HepG2 (cell line): ENCODE measurements at regions not wholly inside any gene's neighbourhood (a gene's known extent, or its start where the extent isn't known, plus 50 kb on each side); places are given as distances from the start of the nearest gene placed in this dataset.

Experiments
- ARNT ChIP-seq: fragments of 450-650 bp; IDR thresholded peaks from 2 replicates; pipeline ENCODE4 v1.6.1; 2017
- ARNTL ChIP-seq: sonication (generic); formaldehyde crosslinking; IDR thresholded peaks from 2 replicates; pipeline ENCODE4 v1.4.0; 2020; ENCODE audit warnings: mild to moderate bottlenecking, missing genetic modification reagents
- ATF7-NPFF ChIP-seq: sonication (generic); formaldehyde crosslinking; IDR thresholded peaks from 2 replicates; pipeline ENCODE4 v1.8.1; 2023; ENCODE audit warnings: mild to moderate bottlenecking, low read depth, missing genetic modification reagents, moderate library complexity
- GMEB1 ChIP-seq: sonication (generic); formaldehyde crosslinking; IDR thresholded peaks from 2 replicates; pipeline ENCODE4 v1.5.1; 2020; ENCODE audit warnings: missing genetic modification reagents, mild to moderate bottlenecking, borderline replicate concordance
- HNF4A ChIP-seq: sonication (generic); formaldehyde crosslinking; IDR thresholded peaks from 2 replicates; pipeline ENCODE4 v1.4.0; 2020; ENCODE audit warnings: missing genetic modification reagents
- LRRFIP1 ChIP-seq: sonication (generic); formaldehyde crosslinking; conservative IDR thresholded peaks from 2 replicates; pipeline ENCODE4 v1.4.0; 2020; ENCODE audit warnings: missing genetic modification reagents
- NFE2 ChIP-seq: sonication (generic); formaldehyde crosslinking; IDR thresholded peaks from 2 replicates; pipeline ENCODE4 v1.4.0; 2020; ENCODE audit warnings: missing genetic modification reagents
- NFE2L1 ChIP-seq: sonication (generic); formaldehyde crosslinking; IDR thresholded peaks from 2 replicates; pipeline ENCODE4 v1.4.0; 2020; ENCODE audit warnings: missing genetic modification reagents, mild to moderate bottlenecking, borderline replicate concordance
- PRMT3 ChIP-seq: sonication (generic); formaldehyde crosslinking; IDR thresholded peaks from 2 replicates; pipeline ENCODE4 v1.8.1; 2022; ENCODE audit warnings: low read depth, mild to moderate bottlenecking, moderate library complexity, missing genetic modification reagents, borderline replicate concordance
- RELA ChIP-seq: sonication (generic); formaldehyde crosslinking; IDR thresholded peaks from 2 replicates; pipeline ENCODE4 v1.4.0; 2020; ENCODE audit warnings: missing genetic modification reagents
- ZNF138 ChIP-seq: sonication (generic); formaldehyde crosslinking; IDR thresholded peaks from 2 replicates; pipeline ENCODE4 v1.5.0; 2020; ENCODE audit warnings: mild to moderate bottlenecking, low read depth, missing genetic modification reagents
- ZNF143 ChIP-seq: sonication (generic); formaldehyde crosslinking; IDR thresholded peaks from 2 replicates; pipeline ENCODE4 v1.4.0; 2020; ENCODE audit warnings: missing genetic modification reagents
- ZNF205 ChIP-seq: IDR thresholded peaks from 2 replicates; pipeline ENCODE4 v1.6.1; 2018; ENCODE audit warnings: missing biosample characterization, missing genetic modification reagents
- ZNF652 ChIP-seq: IDR thresholded peaks from 2 replicates; pipeline ENCODE4 v1.6.1; 2016; ENCODE audit warnings: low read depth, borderline replicate concordance
- ZNF891 ChIP-seq: sonication (generic); formaldehyde crosslinking; IDR thresholded peaks from 2 replicates; pipeline ENCODE4 v1.5.0; 2020; ENCODE audit warnings: mild to moderate bottlenecking, missing genetic modification reagents
- TF ChIP-seq, protein P1 (sequence below): sonication (generic); formaldehyde crosslinking; IDR thresholded peaks from 2 replicates; pipeline ENCODE4 v1.4.0; 2020; ENCODE audit warnings: missing genetic modification reagents, borderline replicate concordance
- TF ChIP-seq, protein P2 (sequence below): sonication (generic); formaldehyde crosslinking; IDR thresholded peaks from 2 replicates; pipeline ENCODE4 v1.8.1; 2023; ENCODE audit warnings: mild to moderate bottlenecking, missing genetic modification reagents
- TF ChIP-seq, protein P3 (sequence below): sonication (generic); formaldehyde crosslinking; IDR thresholded peaks from 2 replicates; pipeline ENCODE4 v1.4.0; 2020; ENCODE audit warnings: missing genetic modification reagents
- TF ChIP-seq, protein P4 (sequence below): sonication (generic); formaldehyde crosslinking; conservative IDR thresholded peaks from 2 replicates; pipeline ENCODE4 v1.8.0; 2022; ENCODE audit warnings: low read depth, missing genetic modification reagents

- TF ChIP-seq, protein P1, sequence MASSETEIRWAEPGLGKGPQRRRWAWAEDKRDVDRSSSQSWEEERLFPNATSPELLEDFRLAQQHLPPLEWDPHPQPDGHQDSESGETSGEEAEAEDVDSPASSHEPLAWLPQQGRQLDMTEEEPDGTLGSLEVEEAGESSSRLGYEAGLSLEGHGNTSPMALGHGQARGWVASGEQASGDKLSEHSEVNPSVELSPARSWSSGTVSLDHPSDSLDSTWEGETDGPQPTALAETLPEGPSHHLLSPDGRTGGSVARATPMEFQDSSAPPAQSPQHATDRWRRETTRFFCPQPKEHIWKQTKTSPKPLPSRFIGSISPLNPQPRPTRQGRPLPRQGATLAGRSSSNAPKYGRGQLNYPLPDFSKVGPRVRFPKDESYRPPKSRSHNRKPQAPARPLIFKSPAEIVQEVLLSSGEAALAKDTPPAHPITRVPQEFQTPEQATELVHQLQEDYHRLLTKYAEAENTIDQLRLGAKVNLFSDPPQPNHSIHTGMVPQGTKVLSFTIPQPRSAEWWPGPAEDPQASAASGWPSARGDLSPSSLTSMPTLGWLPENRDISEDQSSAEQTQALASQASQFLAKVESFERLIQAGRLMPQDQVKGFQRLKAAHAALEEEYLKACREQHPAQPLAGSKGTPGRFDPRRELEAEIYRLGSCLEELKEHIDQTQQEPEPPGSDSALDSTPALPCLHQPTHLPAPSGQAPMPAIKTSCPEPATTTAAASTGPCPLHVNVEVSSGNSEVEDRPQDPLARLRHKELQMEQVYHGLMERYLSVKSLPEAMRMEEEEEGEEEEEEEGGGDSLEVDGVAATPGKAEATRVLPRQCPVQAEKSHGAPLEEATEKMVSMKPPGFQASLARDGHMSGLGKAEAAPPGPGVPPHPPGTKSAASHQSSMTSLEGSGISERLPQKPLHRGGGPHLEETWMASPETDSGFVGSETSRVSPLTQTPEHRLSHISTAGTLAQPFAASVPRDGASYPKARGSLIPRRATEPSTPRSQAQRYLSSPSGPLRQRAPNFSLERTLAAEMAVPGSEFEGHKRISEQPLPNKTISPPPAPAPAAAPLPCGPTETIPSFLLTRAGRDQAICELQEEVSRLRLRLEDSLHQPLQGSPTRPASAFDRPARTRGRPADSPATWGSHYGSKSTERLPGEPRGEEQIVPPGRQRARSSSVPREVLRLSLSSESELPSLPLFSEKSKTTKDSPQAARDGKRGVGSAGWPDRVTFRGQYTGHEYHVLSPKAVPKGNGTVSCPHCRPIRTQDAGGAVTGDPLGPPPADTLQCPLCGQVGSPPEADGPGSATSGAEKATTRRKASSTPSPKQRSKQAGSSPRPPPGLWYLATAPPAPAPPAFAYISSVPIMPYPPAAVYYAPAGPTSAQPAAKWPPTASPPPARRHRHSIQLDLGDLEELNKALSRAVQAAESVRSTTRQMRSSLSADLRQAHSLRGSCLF (CRISPR knock-in tag) = no peak
- TF ChIP-seq HNF4A (CRISPR knock-in tag) = no peak; the same call in 1 of the 2 replicates
- TF ChIP-seq ZNF652 (CRISPR knock-in tag) = no peak
- no peak for TF ChIP-seq ZNF205 (CRISPR knock-in tag)
- no peak; the same call in 1 of the 2 replicates for TF ChIP-seq RELA (CRISPR knock-in tag)
- no peak for TF ChIP-seq ZNF138 (CRISPR knock-in tag)
- TF ChIP-seq ARNT = no peak
- no peak for TF ChIP-seq ZNF891 (CRISPR knock-in tag)
- no peak for TF ChIP-seq NFE2 (CRISPR knock-in tag)
- TF ChIP-seq ATF7-NPFF = no peak
- TF ChIP-seq, protein P2, sequence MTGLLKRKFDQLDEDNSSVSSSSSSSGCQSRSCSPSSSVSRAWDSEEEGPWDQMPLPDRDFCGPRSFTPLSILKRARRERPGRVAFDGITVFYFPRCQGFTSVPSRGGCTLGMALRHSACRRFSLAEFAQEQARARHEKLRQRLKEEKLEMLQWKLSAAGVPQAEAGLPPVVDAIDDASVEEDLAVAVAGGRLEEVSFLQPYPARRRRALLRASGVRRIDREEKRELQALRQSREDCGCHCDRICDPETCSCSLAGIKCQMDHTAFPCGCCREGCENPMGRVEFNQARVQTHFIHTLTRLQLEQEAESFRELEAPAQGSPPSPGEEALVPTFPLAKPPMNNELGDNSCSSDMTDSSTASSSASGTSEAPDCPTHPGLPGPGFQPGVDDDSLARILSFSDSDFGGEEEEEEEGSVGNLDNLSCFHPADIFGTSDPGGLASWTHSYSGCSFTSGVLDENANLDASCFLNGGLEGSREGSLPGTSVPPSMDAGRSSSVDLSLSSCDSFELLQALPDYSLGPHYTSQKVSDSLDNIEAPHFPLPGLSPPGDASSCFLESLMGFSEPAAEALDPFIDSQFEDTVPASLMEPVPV = no peak
- no peak for TF ChIP-seq ZNF143
- TF ChIP-seq ARNTL (CRISPR knock-in tag) = no peak
- TF ChIP-seq PRMT3 (CRISPR knock-in tag) = no peak
- TF ChIP-seq NFE2L1 = no peak
- no peak for TF ChIP-seq GMEB1 (CRISPR knock-in tag)
- TF ChIP-seq, protein P3, sequence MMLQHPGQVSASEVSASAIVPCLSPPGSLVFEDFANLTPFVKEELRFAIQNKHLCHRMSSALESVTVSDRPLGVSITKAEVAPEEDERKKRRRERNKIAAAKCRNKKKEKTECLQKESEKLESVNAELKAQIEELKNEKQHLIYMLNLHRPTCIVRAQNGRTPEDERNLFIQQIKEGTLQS = no peak
- TF ChIP-seq, protein P4, sequence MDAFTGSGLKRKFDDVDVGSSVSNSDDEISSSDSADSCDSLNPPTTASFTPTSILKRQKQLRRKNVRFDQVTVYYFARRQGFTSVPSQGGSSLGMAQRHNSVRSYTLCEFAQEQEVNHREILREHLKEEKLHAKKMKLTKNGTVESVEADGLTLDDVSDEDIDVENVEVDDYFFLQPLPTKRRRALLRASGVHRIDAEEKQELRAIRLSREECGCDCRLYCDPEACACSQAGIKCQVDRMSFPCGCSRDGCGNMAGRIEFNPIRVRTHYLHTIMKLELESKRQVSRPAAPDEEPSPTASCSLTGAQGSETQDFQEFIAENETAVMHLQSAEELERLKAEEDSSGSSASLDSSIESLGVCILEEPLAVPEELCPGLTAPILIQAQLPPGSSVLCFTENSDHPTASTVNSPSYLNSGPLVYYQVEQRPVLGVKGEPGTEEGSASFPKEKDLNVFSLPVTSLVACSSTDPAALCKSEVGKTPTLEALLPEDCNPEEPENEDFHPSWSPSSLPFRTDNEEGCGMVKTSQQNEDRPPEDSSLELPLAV (CRISPR knock-in tag) = no peak
- no peak for TF ChIP-seq LRRFIP1
These were observed 225.2 kb downstream of the HAPSTR1 start (continued) for GRCh38 chr16:9316615-9317014.
